ENCODE measurements at regions not wholly inside any gene's neighbourhood (a gene's known extent, or its start where the extent isn't known, plus 50 kb on each side); places are given as distances from the start of the nearest gene placed in this dataset.
"Not testable (repeated sequence)": the region's sequence is repeated elsewhere in the genome, so short reads cannot be mapped to it uniquely, and the experiment has no call there.

- no peak for DNase-seq
Measured at GRCh38 chr5:42989190-42989589, 50.9 kb downstream of the ANXA2R start.

- DNase-seq: no peak
Measured at GRCh38 chr5:42988568-42988967, 51.6 kb downstream of the ANXA2R start.

GRCh38 chr5:42985129-42986037, 54.7 kb downstream of the ANXA2R start:
- no peak for DNase-seq

GRCh38 chr5:42984307-42984706, 55.8 kb downstream of the ANXA2R start:
- DNase-seq: no peak

GRCh38 chr5:42982107-42982622, 58.0 kb downstream of the ANXA2R start:
- no peak for DNase-seq

- not testable (repeated sequence) for DNase-seq
Measured at GRCh38 chr5:42981417-42982106, 58.6 kb downstream of the ANXA2R start.

GRCh38 chr5:42981015-42981414, 59.1 kb downstream of the ANXA2R start:
- DNase-seq: not testable (repeated sequence)

GRCh38 chr5:42980391-42980790, 59.7 kb downstream of the ANXA2R start:
- DNase-seq: not testable (repeated sequence)

- DNase-seq: not testable (repeated sequence)
Measured at GRCh38 chr5:42979242-42979641, 60.9 kb downstream of the ANXA2R start.

- DNase-seq: no peak
Measured at GRCh38 chr5:42974536-42974935, 65.6 kb downstream of the ANXA2R start.

GRCh38 chr5:42970636-42971559, 69.2 kb downstream of the ANXA2R start:
- DNase-seq: peak in 1 of 2 donors; percentile 28

- no peak for DNase-seq
Measured at GRCh38 chr5:42965934-42966333, 74.2 kb downstream of the ANXA2R start.

- DNase-seq: no peak
Measured at GRCh38 chr5:42963412-42963811, 76.7 kb downstream of the ANXA2R start.

GRCh38 chr5:42962124-42962523, 78.0 kb downstream of the ANXA2R start:
- DNase-seq: no peak

GRCh38 chr5:42960506-42960905, 79.6 kb downstream of the ANXA2R start:
- DNase-seq: no peak

- no peak for DNase-seq
Measured at GRCh38 chr5:42956551-42956950, 83.6 kb downstream of the ANXA2R start.

- DNase-seq: no peak
Measured at GRCh38 chr5:42953041-42953440, 87.1 kb downstream of the ANXA2R start.

GRCh38 chr5:42952578-42952974, 87.5 kb downstream of the ANXA2R start:
- DNase-seq: no peak

- DNase-seq: peak; percentile 69 to 75
Measured at GRCh38 chr5:42951293-42951840, 88.8 kb downstream of the ANXA2R start.

- DNase-seq: peak; percentile 70 to 73
Measured at GRCh38 chr5:42950456-42951292, 89.4 kb downstream of the ANXA2R start.

GRCh38 chr5:42950116-42950455, 90.0 kb downstream of the ANXA2R start:
- no peak for DNase-seq
